ENCODE measurements at regions not wholly inside any gene's neighbourhood (a gene's known extent, or its start where the extent isn't known, plus 50 kb on each side); places are given as distances from the start of the nearest gene placed in this dataset.
"Not testable (repeated sequence)": the region's sequence is repeated elsewhere in the genome, so short reads cannot be mapped to it uniquely, and the experiment has no call there.

GRCh38 chr1:121483234-121483633 lies 298.5 kb downstream of the SRGAP2C start:
- Histone ChIP-seq H3K27ac (ENCODE audit: low read depth, low read length) (no peak overlapping the region), H3K9ac (ENCODE audit: low read length) (no peak overlapping the region)

GRCh38 chr1:121483961-121484424 lies 299.2 kb downstream of the SRGAP2C start:
- no peak overlapping the region for H3K9ac ChIP-seq (ENCODE audit: low read length)
- no peaks in the 10 kb centered on the region for H3K36me3 ChIP-seq (ENCODE audit: control insufficient read depth, insufficient read depth, low read length)
- no peak overlapping the region for H3K27ac ChIP-seq (ENCODE audit: low read depth, low read length)
- no peaks in the 10 kb centered on the region for H3K4me1 ChIP-seq (ENCODE audit: control insufficient read depth, insufficient read depth, low read length)
- H3K27me3 ChIP-seq (ENCODE audit: control insufficient read depth, insufficient read depth, low read length), result no peaks in the 10 kb centered on the region
- no peak overlapping the region for H3K4me3 ChIP-seq (ENCODE audit: low read length)

More at GRCh38 chr1:121483234-121483633, 298.5 kb downstream of the SRGAP2C start:
- Histone ChIP-seq H3K4me1 (ENCODE audit: control insufficient read depth, insufficient read depth, low read length) (no peaks in the 10 kb centered on the region), H3K36me3 (ENCODE audit: control insufficient read depth, insufficient read depth, low read length) (no peaks in the 10 kb centered on the region), H3K4me3 (ENCODE audit: low read length) (no peak overlapping the region), H3K27me3 (ENCODE audit: control insufficient read depth, insufficient read depth, low read length) (no peaks in the 10 kb centered on the region)

- H3K4me3 ChIP-seq (ENCODE audit: low read length); H3K27me3 ChIP-seq (ENCODE audit: control insufficient read depth, insufficient read depth, low read length); H3K4me1 ChIP-seq (ENCODE audit: control insufficient read depth, insufficient read depth, low read length); H3K27ac ChIP-seq (ENCODE audit: low read depth, low read length); H3K36me3 ChIP-seq (ENCODE audit: control insufficient read depth, insufficient read depth, low read length); H3K9ac ChIP-seq (ENCODE audit: low read length): not testable (repeated sequence)
These were observed 310.0 kb downstream of the SRGAP2C start for GRCh38 chr1:121494796-121495195.

DNA sequence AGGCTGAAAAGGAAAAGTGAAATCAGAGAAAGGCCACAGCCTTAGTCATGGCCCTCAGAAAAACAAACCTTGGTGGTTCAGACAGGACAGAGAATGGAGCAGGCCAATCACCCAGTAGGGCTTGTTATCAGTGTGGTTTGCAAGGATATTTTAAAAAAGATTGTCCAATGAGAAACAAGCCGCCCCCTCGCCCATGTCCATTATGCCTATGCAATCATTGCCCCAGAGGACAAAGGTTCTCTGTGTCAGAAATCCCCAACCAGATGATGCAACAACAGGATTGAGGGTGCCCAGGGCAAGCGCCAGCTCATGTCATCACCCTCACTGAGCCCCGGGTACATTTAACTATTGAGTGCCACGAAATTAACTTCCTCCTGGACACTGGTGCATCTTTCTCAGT lies 326.7 kb downstream of the SRGAP2C start:
- not testable (repeated sequence) for H3K9ac ChIP-seq (ENCODE audit: low read length); H3K36me3 ChIP-seq (ENCODE audit: control insufficient read depth, insufficient read depth, low read length); H3K27me3 ChIP-seq (ENCODE audit: control insufficient read depth, insufficient read depth, low read length); H3K4me3 ChIP-seq (ENCODE audit: low read length); H3K27ac ChIP-seq (ENCODE audit: low read depth, low read length); H3K4me1 ChIP-seq (ENCODE audit: control insufficient read depth, insufficient read depth, low read length)

GRCh38 chr1:121511876-121512275 lies 327.1 kb downstream of the SRGAP2C start:
- not testable (repeated sequence) for H3K4me1 ChIP-seq (ENCODE audit: control insufficient read depth, insufficient read depth, low read length); H3K4me3 ChIP-seq (ENCODE audit: low read length); H3K27ac ChIP-seq (ENCODE audit: low read depth, low read length); H3K9ac ChIP-seq (ENCODE audit: low read length); H3K27me3 ChIP-seq (ENCODE audit: control insufficient read depth, insufficient read depth, low read length); H3K36me3 ChIP-seq (ENCODE audit: control insufficient read depth, insufficient read depth, low read length)

GRCh38 chr1:121515235-121515634 lies 330.5 kb downstream of the SRGAP2C start:
- no peaks in the 10 kb centered on the region for H3K27me3 ChIP-seq (ENCODE audit: control insufficient read depth, insufficient read depth, low read length)
- no peak overlapping the region for H3K4me3 ChIP-seq (ENCODE audit: low read length)
- no peaks in the 10 kb centered on the region for H3K4me1 ChIP-seq (ENCODE audit: control insufficient read depth, insufficient read depth, low read length)
- H3K27ac ChIP-seq (ENCODE audit: low read depth, low read length), result no peak overlapping the region
- no peaks in the 10 kb centered on the region for H3K36me3 ChIP-seq (ENCODE audit: control insufficient read depth, insufficient read depth, low read length)
- no peak overlapping the region for H3K9ac ChIP-seq (ENCODE audit: low read length)

DNA sequence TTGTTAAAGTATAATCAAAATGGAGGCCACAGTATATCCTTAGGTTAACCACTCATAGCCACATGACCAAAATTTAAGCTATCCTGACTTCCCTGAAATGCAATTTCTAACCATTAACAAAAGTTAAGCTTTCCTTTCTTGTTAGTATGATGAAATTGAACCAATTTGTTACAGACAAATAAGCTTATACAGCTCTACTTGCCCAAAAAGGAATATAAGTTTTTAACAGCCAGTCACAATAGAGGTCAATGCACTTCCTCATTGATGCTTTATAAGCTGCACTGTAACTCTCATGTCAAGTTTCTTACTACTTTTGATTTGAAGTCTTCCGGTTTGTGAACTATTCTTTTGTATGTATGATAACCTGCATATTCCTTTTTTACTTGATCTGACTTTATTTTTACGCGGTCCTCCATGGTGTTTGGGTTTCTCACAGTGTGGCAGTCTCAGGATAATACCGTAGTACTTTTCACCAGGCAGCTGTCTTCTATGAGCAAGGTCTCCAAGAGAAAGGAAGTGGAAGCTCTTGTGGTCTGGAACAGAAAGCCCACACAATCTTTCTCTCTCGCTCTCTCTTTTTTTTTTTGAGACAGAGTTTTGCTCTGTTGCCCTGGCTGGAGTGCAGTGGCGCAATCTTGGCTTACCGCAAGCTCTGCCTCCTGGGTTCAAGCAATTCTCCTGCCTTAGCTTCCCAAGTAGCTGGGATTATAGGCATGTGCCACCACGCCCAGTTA lies 331.6 kb downstream of the SRGAP2C start:
- H3K27me3 ChIP-seq (ENCODE audit: control insufficient read depth, insufficient read depth, low read length), result no peaks in the 10 kb centered on the region
- no peak overlapping the region for H3K4me3 ChIP-seq (ENCODE audit: low read length)
- H3K36me3 ChIP-seq (ENCODE audit: control insufficient read depth, insufficient read depth, low read length), result no peaks in the 10 kb centered on the region
- no peak overlapping the region for H3K9ac ChIP-seq (ENCODE audit: low read length)
- no peaks in the 10 kb centered on the region for H3K4me1 ChIP-seq (ENCODE audit: control insufficient read depth, insufficient read depth, low read length)
- no peak overlapping the region for H3K27ac ChIP-seq (ENCODE audit: low read depth, low read length)

DNA sequence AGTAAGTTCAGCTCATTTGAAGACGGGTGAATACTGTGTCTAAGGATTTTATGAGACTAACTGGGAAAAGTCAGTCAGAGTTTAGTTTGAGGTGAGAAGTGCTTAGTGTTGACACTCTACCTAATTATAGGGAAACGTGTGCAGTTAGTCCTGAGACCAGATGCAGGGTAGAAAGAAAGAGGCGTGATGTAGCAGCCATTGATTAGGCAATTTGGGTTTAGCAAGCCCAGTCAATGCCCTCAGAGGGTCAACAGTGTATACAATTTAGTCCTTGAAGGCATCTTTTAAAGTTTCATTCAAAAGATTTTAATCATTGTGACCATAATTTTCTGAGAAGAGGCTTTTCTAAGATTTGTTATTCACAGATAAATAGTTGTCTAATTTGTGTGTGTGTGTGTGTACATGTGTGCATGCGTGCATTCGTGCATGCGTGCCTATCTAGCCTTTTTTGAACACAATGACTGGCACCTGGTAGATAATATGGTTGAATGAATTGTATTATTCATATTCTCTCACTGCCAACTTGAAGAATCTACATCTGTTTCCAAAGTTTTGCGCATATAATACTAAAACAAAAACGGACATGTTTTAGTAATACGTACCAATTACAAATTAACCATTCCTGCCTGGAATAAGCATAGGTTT lies 332.9 kb downstream of the SRGAP2C start:
- H3K36me3 ChIP-seq (ENCODE audit: control insufficient read depth, insufficient read depth, low read length), result no peaks in the 10 kb centered on the region
- H3K27ac ChIP-seq (ENCODE audit: low read depth, low read length), result no peak overlapping the region
- no peaks in the 10 kb centered on the region for H3K4me1 ChIP-seq (ENCODE audit: control insufficient read depth, insufficient read depth, low read length)
- H3K27me3 ChIP-seq (ENCODE audit: control insufficient read depth, insufficient read depth, low read length), result no peaks in the 10 kb centered on the region
- no peak overlapping the region for H3K9ac ChIP-seq (ENCODE audit: low read length)
- H3K4me3 ChIP-seq (ENCODE audit: low read length), result no peak overlapping the region

- H3K4me3 ChIP-seq (ENCODE audit: low read length), result peak overlapping the region; percentile 29
- no peaks in the 10 kb centered on the region for H3K36me3 ChIP-seq (ENCODE audit: control insufficient read depth, insufficient read depth, low read length)
- no peaks in the 10 kb centered on the region for H3K27me3 ChIP-seq (ENCODE audit: control insufficient read depth, insufficient read depth, low read length)
- no peak overlapping the region for H3K9ac ChIP-seq (ENCODE audit: low read length)
- H3K27ac ChIP-seq (ENCODE audit: low read depth, low read length), result no peak overlapping the region
- no peaks in the 10 kb centered on the region for H3K4me1 ChIP-seq (ENCODE audit: control insufficient read depth, insufficient read depth, low read length)
These were observed 333.9 kb downstream of the SRGAP2C start for GRCh38 chr1:121518726-121519041.

DNA sequence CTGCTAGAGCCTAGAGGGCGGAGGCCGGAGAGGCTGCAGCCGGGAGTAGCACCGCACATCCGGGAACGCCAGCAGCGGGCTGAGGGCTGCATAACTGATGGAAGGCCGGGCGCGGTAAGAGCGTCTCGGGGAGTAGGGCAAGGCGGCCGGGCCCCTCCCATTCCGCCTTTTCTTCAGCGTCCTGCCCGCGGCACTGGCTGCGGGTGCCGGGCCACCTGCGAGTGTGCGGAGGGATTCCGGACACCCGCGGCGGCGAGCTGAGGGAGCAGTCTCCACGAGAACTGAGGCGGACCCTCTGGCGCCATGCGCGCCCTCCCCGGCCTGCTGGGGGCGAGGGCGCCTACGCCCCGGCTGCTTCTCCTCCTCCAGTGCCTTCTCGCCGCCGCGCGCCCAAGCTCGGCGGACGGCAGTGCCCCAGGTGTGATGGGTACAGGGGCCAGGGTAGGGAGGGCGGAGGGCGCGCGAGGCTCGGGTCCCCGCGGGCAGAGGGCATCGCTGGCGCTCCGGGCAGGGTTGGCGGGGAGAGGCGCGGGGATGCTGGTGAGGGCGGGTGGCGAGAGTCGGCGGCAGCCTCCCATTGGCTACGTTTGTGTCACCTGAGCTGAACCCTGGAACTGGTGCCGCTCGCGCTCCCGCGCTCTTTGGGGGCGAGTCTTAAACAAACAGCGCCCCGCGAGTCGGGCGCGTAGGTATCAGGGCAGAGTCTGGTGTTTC lies 334.4 kb downstream of the SRGAP2C start:
- H3K4me1 ChIP-seq (ENCODE audit: control insufficient read depth, insufficient read depth, low read length), result no peaks in the 10 kb centered on the region
- peak overlapping the region; percentile 29 for H3K4me3 ChIP-seq (ENCODE audit: low read length)
- H3K9ac ChIP-seq (ENCODE audit: low read length), result no peak overlapping the region
- H3K27ac ChIP-seq (ENCODE audit: low read depth, low read length), result no peak overlapping the region
- no peaks in the 10 kb centered on the region for H3K36me3 ChIP-seq (ENCODE audit: control insufficient read depth, insufficient read depth, low read length)
- no peaks in the 10 kb centered on the region for H3K27me3 ChIP-seq (ENCODE audit: control insufficient read depth, insufficient read depth, low read length)

- not testable (repeated sequence) for H3K4me1 ChIP-seq (ENCODE audit: control insufficient read depth, insufficient read depth, low read length); H3K9ac ChIP-seq (ENCODE audit: low read length); H3K27ac ChIP-seq (ENCODE audit: low read depth, low read length); H3K36me3 ChIP-seq (ENCODE audit: control insufficient read depth, insufficient read depth, low read length); H3K27me3 ChIP-seq (ENCODE audit: control insufficient read depth, insufficient read depth, low read length)
- H3K4me3 ChIP-seq (ENCODE audit: low read length), result peak overlapping the region; percentile 29
These were observed 335.0 kb downstream of the SRGAP2C start for GRCh38 chr1:121519756-121520286.

- Histone ChIP-seq H3K27me3 (ENCODE audit: control insufficient read depth, insufficient read depth, low read length) (no peaks in the 10 kb centered on the region), H3K36me3 (ENCODE audit: control insufficient read depth, insufficient read depth, low read length) (no peaks in the 10 kb centered on the region), H3K4me1 (ENCODE audit: control insufficient read depth, insufficient read depth, low read length) (no peaks in the 10 kb centered on the region), H3K27ac (ENCODE audit: low read depth, low read length) (no peak overlapping the region), H3K4me3 (ENCODE audit: low read length) (no peak overlapping the region), H3K9ac (ENCODE audit: low read length) (no peak overlapping the region)
These were observed 337.4 kb downstream of the SRGAP2C start for GRCh38 chr1:121522061-121522759.
